Ovary (tissue), 7 donors: ENCODE measurements at regions not wholly inside any gene's neighbourhood (a gene's known extent, or its start where the extent isn't known, plus 50 kb on each side); places are given as distances from the start of the nearest gene placed in this dataset.
"Not testable (repeated sequence)": the region's sequence is repeated elsewhere in the genome, so short reads cannot be mapped to it uniquely, and the experiment has no call there.

Experiments used
- DNase-seq, 5 donors: peaks; one replicate each; pipeline ENCODE4 v3.0.0-alpha.2; 2019 to 2020
- H3K27ac ChIP-seq, 2 donors: fragments of 200-600 bp; one replicate each; pipeline versions ENCODE4 v1.5.1 to v1.8.0; 2019 to 2022
- H3K27me3 ChIP-seq: fragments of 200-600 bp; one replicate; pipeline ENCODE4 v1.8.0; 2022
- H3K36me3 ChIP-seq: fragments of 200-600 bp; sonication (generic); one replicate; pipeline ENCODE4 v1.5.1; 2019
- H3K4me1 ChIP-seq: one replicate; pipeline ENCODE4 v1.8.1; 2013; ENCODE audit warnings: mild to moderate bottlenecking, moderate library complexity; ENCODE audit not compliant: insufficient read depth
- H3K4me3 ChIP-seq: fragments of 200-600 bp; sonication (generic); one replicate; pipeline ENCODE4 v1.5.1; 2017
- H3K9me3 ChIP-seq, 2 donors: fragments of 200-600 bp in 1 of 2; sonication (generic) in 1 of 2; one replicate each; pipeline versions ENCODE4 v1.5.1 to v1.8.1; 2013 to 2019; ENCODE audit warnings: mild to moderate bottlenecking in 1 of 2, moderate library complexity in 1 of 2
- EP300 ChIP-seq: sonication (generic); formaldehyde crosslinking; IDR thresholded peaks from one replicate; pipeline ENCODE4 v1.6.1; 2017; ENCODE audit warnings: antibody characterized with exemption
- POLR2A ChIP-seq: fragments of 450-650 bp; IDR thresholded peaks from one replicate; pipeline ENCODE4 v1.6.1; 2017; ENCODE audit warnings: antibody characterized with exemption, mild to moderate bottlenecking, moderate library complexity
- WGBS, 3 donors: extraction: QIAGEN DNeasy Blood & Tissue Kit in 1 of 3; methylation state at CpG; one replicate each; pipeline versions ENCODE4 v1.1.5 to v1.1.7; 2013 to 2017; 5-methylcytosine and 5-hydroxymethylcytosine counted together
- intact Hi-C, 4 donors: fragments of 100-400 bp; cut with DNase I; formaldehyde crosslinking; loops; one replicate each; pipeline versions ENCODE4 v1.11.0 to v1.15.1; 2022 to 2023
- TF ChIP-seq, protein P1 (sequence below), 3 donors: fragments of 450-650 bp in 2 of 3; fragments of 200-600 bp in 1 of 3; IDR thresholded peaks; one replicate each; pipeline versions ENCODE4 v1.5.1 to v1.8.0; 2016 to 2022; ENCODE audit warnings: antibody characterized with exemption in 3 of 3, mild to moderate bottlenecking in 1 of 3
- donor health status: DM: no; HTN: no; CAD: no; lungs with moderate emphysema.
- donor health status: DM: no; HTN: no; CAD: no.
- donor health status: Bipolar disorder and iron deficiency.
- donor health status: DM: no; HTN: no; CAD: no.
- donor health status: DM: yes; HTN: yes; CAD: no.

GRCh38 chr2:160822006-160822405, 328.4 kb upstream of the RBMS1 start:
- Histone ChIP-seq H3K36me3 (no peaks in the 10 kb centered on the region), H3K27me3 (no peaks in the 10 kb centered on the region), H3K9me3 (no peaks in the 10 kb centered on the region), H3K4me3 (no peak overlapping the region), H3K4me1 (no peaks in the 10 kb centered on the region), H3K27ac (no peak overlapping the region)
- DNase-seq, result no peak
- intact Hi-C loops, result no loop called here
- TF ChIP-seq EP300 (no peak), POLR2A (no peak)
- TF ChIP-seq, protein P1, sequence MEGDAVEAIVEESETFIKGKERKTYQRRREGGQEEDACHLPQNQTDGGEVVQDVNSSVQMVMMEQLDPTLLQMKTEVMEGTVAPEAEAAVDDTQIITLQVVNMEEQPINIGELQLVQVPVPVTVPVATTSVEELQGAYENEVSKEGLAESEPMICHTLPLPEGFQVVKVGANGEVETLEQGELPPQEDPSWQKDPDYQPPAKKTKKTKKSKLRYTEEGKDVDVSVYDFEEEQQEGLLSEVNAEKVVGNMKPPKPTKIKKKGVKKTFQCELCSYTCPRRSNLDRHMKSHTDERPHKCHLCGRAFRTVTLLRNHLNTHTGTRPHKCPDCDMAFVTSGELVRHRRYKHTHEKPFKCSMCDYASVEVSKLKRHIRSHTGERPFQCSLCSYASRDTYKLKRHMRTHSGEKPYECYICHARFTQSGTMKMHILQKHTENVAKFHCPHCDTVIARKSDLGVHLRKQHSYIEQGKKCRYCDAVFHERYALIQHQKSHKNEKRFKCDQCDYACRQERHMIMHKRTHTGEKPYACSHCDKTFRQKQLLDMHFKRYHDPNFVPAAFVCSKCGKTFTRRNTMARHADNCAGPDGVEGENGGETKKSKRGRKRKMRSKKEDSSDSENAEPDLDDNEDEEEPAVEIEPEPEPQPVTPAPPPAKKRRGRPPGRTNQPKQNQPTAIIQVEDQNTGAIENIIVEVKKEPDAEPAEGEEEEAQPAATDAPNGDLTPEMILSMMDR (IDR thresholded peaks at IDR 0.05), result no peak

- H3K4me1 ChIP-seq, result no peaks in the 10 kb centered on the region
- TF ChIP-seq, protein P1 (IDR thresholded peaks at IDR 0.05), result no peak
- no peak for TF ChIP-seq POLR2A
- no peak for TF ChIP-seq EP300
- intact Hi-C loops, result no loop called here
- DNase-seq, result no peak
- no peaks in the 10 kb centered on the region for H3K9me3 ChIP-seq
- 92 to 100% (median 96%) methylated on average over 1 of the region's 1 CpG for WGBS, 3 donors
- no peak overlapping the region for H3K27ac ChIP-seq
- no peaks in the 10 kb centered on the region for H3K36me3 ChIP-seq
- no peak overlapping the region for H3K4me3 ChIP-seq
- H3K27me3 ChIP-seq, result no peaks in the 10 kb centered on the region
These were observed 331.8 kb upstream of the RBMS1 start for GRCh38 chr2:160825433-160825832.

DNA sequence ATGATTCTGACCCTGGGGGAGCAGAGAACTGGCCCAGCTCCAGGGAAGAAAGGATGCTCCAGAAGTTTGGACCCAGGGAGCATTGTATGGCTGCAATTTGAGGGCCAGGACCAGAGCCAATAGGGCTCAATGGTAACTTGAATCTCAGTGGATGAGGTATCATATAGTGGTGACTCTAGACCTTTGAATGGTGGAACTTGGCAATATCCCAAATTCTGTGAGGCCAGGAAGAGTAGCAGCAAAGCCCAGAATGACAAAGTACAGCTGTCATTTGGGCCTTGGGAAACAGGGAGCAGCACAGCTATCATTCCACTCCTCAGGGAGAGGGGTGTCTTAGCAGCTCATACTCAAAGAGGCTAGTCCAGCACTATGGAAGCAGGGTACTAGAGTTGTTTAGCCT, 332.9 kb upstream of the RBMS1 start:
- DNase-seq, result no peak

GRCh38 chr2:160828076-160828475, 332.2 kb upstream of the TANK start:
- WGBS, 3 donors, result 62 to 88% (median 74%) methylated on average over 3 of the region's 3 CpGs
- H3K9me3 ChIP-seq, result no peaks in the 10 kb centered on the region
- TF ChIP-seq EP300 (no peak), POLR2A (no peak)
- TF ChIP-seq, protein P1 (IDR thresholded peaks at IDR 0.05), result no peak
- H3K4me3 ChIP-seq, result no peak overlapping the region
- DNase-seq, result no peak
- H3K27me3 ChIP-seq, result no peaks in the 10 kb centered on the region
- intact Hi-C loops, result no loop called here
- H3K4me1 ChIP-seq, result no peaks in the 10 kb centered on the region
- H3K27ac ChIP-seq, result no peak overlapping the region
- H3K36me3 ChIP-seq, result no peaks in the 10 kb centered on the region

More for the DNA sequence above, 332.9 kb upstream of the RBMS1 start:
- intact Hi-C loops, result no loop called here
- Histone ChIP-seq H3K27me3 (no peaks in the 10 kb centered on the region), H3K4me3 (no peak overlapping the region), H3K36me3 (no peaks in the 10 kb centered on the region), H3K4me1 (no peaks in the 10 kb centered on the region), H3K9me3 (no peaks in the 10 kb centered on the region), H3K27ac (no peak overlapping the region)
- TF ChIP-seq, protein P1 (IDR thresholded peaks at IDR 0.05), result no peak
- TF ChIP-seq POLR2A, result no peak
- TF ChIP-seq EP300, result no peak

- intact Hi-C loops, DNase-seq, H3K4me1 ChIP-seq, H3K4me3 ChIP-seq, H3K27ac ChIP-seq, H3K36me3 ChIP-seq, H3K9me3 ChIP-seq, H3K27me3 ChIP-seq: not testable (repeated sequence)
- 96 to 98% (median 96%) methylated on average over 5 of the region's 5 CpGs for WGBS, 3 donors
These were observed 327.8 kb upstream of the TANK start for GRCh38 chr2:160832381-160832780.
